ENCODE measurements at regions not wholly inside any gene's neighbourhood (a gene's known extent, or its start where the extent isn't known, plus 50 kb on each side); places are given as distances from the start of the nearest gene placed in this dataset.

DNA sequence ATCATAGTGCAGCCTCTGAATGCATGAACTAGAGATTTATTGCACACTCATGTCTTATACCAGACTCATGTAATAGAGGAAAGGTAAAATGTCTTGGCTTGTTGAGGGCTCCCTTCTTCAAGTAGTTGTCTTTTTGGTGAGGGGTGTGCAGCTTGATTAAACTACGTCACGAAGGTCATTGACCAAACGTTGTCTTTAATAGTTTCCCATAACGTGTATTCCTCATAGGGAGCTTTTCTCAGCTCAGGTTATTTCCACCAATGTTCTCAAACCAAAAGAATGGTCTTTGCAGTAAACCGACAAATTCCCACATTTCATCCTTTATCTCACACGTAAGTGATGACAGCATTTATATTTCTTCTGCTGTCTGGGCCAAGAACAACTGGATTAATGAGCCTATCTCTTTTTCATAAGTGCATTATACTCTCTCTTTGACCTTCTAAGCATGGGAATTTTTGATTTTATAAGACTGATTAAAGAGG lies 547.7 kb upstream of the ZEB2 start:
- TF ChIP-seq, protein P1, sequence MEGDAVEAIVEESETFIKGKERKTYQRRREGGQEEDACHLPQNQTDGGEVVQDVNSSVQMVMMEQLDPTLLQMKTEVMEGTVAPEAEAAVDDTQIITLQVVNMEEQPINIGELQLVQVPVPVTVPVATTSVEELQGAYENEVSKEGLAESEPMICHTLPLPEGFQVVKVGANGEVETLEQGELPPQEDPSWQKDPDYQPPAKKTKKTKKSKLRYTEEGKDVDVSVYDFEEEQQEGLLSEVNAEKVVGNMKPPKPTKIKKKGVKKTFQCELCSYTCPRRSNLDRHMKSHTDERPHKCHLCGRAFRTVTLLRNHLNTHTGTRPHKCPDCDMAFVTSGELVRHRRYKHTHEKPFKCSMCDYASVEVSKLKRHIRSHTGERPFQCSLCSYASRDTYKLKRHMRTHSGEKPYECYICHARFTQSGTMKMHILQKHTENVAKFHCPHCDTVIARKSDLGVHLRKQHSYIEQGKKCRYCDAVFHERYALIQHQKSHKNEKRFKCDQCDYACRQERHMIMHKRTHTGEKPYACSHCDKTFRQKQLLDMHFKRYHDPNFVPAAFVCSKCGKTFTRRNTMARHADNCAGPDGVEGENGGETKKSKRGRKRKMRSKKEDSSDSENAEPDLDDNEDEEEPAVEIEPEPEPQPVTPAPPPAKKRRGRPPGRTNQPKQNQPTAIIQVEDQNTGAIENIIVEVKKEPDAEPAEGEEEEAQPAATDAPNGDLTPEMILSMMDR (IDR thresholded peaks at IDR 0.05) = no peak
- TF ChIP-seq POLR2A (IDR thresholded peaks at IDR 0.05) = no peak

Data from testis (tissue), 2 donors.